HEK293 (cell line): ENCODE measurements at regions not wholly inside any gene's neighbourhood (a gene's known extent, or its start where the extent isn't known, plus 50 kb on each side); places are given as distances from the start of the nearest gene placed in this dataset.

Experiments
- BCL11B ChIP-seq: fragments of 450-650 bp; formaldehyde crosslinking; IDR thresholded peaks from 2 replicates; pipeline ENCODE4 v1.5.1; 2016; ENCODE audit warnings: low read depth, missing biosample characterization, missing genetic modification characterization
- KLF16 ChIP-seq: fragments of 450-650 bp; formaldehyde crosslinking; IDR thresholded peaks from 2 replicates; pipeline ENCODE4 v1.5.1; 2017; ENCODE audit warnings: missing biosample characterization, missing genetic modification characterization
- OSR2 ChIP-seq: fragments of 450-650 bp; formaldehyde crosslinking; IDR thresholded peaks from 2 replicates; pipeline ENCODE4 v1.5.1; 2016; ENCODE audit warnings: missing biosample characterization, missing genetic modification characterization
- PRDM1 ChIP-seq: fragments of 450-650 bp; formaldehyde crosslinking; IDR thresholded peaks from 2 replicates; pipeline ENCODE4; 2016; ENCODE audit warnings: missing biosample characterization, missing genetic modification characterization
- PRDM10 ChIP-seq: fragments of 450-650 bp; formaldehyde crosslinking; IDR thresholded peaks from 2 replicates; pipeline ENCODE4 v1.5.1; 2016; ENCODE audit warnings: missing biosample characterization, missing genetic modification characterization
- TSHZ1 ChIP-seq: fragments of 450-650 bp; formaldehyde crosslinking; IDR thresholded peaks from 2 replicates; pipeline ENCODE4 v1.5.1; 2016; ENCODE audit warnings: missing biosample characterization, missing genetic modification characterization, borderline replicate concordance
- WT1 ChIP-seq: fragments of 450-650 bp; formaldehyde crosslinking; IDR thresholded peaks from 2 replicates; pipeline ENCODE4 v1.5.1; 2016; ENCODE audit warnings: missing biosample characterization, missing genetic modification characterization
- ZBTB10 ChIP-seq: fragments of 450-650 bp; formaldehyde crosslinking; IDR thresholded peaks from 2 replicates; pipeline ENCODE4 v1.5.1; 2016; ENCODE audit warnings: missing biosample characterization, missing genetic modification characterization
- ZBTB26 ChIP-seq: fragments of 450-650 bp; formaldehyde crosslinking; optimal IDR thresholded peaks from 2 replicates; pipeline ENCODE3; 2016; ENCODE audit warnings: missing biosample characterization, mild to moderate bottlenecking, missing genetic modification characterization
- ZFP37 ChIP-seq: fragments of 450-650 bp; formaldehyde crosslinking; IDR thresholded peaks from 2 replicates; pipeline ENCODE4 v1.5.1; 2016; ENCODE audit warnings: missing biosample characterization, missing genetic modification characterization
- ZFP69B ChIP-seq: fragments of 450-650 bp; formaldehyde crosslinking; IDR thresholded peaks from 2 replicates; pipeline ENCODE4 v1.5.1; 2016; ENCODE audit warnings: missing biosample characterization, missing genetic modification characterization
- ZNF23 ChIP-seq: fragments of 450-650 bp; formaldehyde crosslinking; IDR thresholded peaks from 2 replicates; pipeline ENCODE4 v1.5.1; 2016; ENCODE audit warnings: missing biosample characterization, missing genetic modification characterization, borderline replicate concordance
- ZNF24 ChIP-seq: fragments of 450-650 bp; formaldehyde crosslinking; IDR thresholded peaks from 2 replicates; pipeline ENCODE4 v1.5.1; 2016; ENCODE audit warnings: missing biosample characterization, missing genetic modification characterization
- ZNF280C ChIP-seq: fragments of 450-650 bp; formaldehyde crosslinking; IDR thresholded peaks from 2 replicates; pipeline ENCODE4 v1.5.1; 2016; ENCODE audit warnings: missing biosample characterization, missing genetic modification characterization
- ZNF518A ChIP-seq: fragments of 450-650 bp; formaldehyde crosslinking; conservative IDR thresholded peaks from 2 replicates; pipeline ENCODE4 v1.5.1; 2016; ENCODE audit warnings: low read depth, missing biosample characterization, missing genetic modification characterization
- ZNF585B ChIP-seq: fragments of 450-650 bp; formaldehyde crosslinking; IDR thresholded peaks from 2 replicates; pipeline ENCODE4 v1.5.1; 2016; ENCODE audit warnings: missing biosample characterization, missing genetic modification characterization
- ZNF654 ChIP-seq: fragments of 450-650 bp; formaldehyde crosslinking; IDR thresholded peaks from 2 replicates; pipeline ENCODE4 v1.5.1; 2016; ENCODE audit warnings: low read depth, missing biosample characterization, missing genetic modification characterization
- ZNF747 ChIP-seq: fragments of 450-650 bp; formaldehyde crosslinking; IDR thresholded peaks from 2 replicates; pipeline ENCODE4 v1.5.1; 2016; ENCODE audit warnings: missing biosample characterization, missing genetic modification characterization
- ZXDB ChIP-seq: fragments of 450-650 bp; formaldehyde crosslinking; IDR thresholded peaks from 2 replicates; pipeline ENCODE4 v1.5.1; 2016; ENCODE audit warnings: missing biosample characterization, missing genetic modification characterization

- TF ChIP-seq ZNF654 (tag by site-specific recombination), result no peak
- no peak for TF ChIP-seq ZNF747 (tag by site-specific recombination)
- peak; percentile 72; the same call in 1 of the 2 replicates for TF ChIP-seq TSHZ1 (tag by site-specific recombination)
- TF ChIP-seq ZBTB26, result no peak
- 0 out of 2 replicates have a peak, but pooled peaks have one; percentile 46 for TF ChIP-seq ZNF518A (tag by site-specific recombination)
- TF ChIP-seq WT1, result peak; percentile 92
- no peak for TF ChIP-seq ZFP37 (tag by site-specific recombination)
- peak; percentile 87; the same call in 1 of the 2 replicates for TF ChIP-seq PRDM10 (tag by site-specific recombination)
- peak; percentile 93 for TF ChIP-seq ZXDB (tag by site-specific recombination)
- peak; percentile 89 for TF ChIP-seq OSR2 (tag by site-specific recombination)
- no peak for TF ChIP-seq ZNF585B (tag by site-specific recombination)
- TF ChIP-seq ZNF280C (tag by site-specific recombination), result no peak
- no peak; the same call in 1 of the 2 replicates for TF ChIP-seq KLF16 (tag by site-specific recombination)
- TF ChIP-seq PRDM1 (tag by site-specific recombination), result no peak
- no peak for TF ChIP-seq ZFP69B (tag by site-specific recombination)
- TF ChIP-seq ZNF24, result 0 out of 2 replicates have a peak, but pooled peaks have one; percentile 61
- TF ChIP-seq BCL11B (tag by site-specific recombination), result no peak
- TF ChIP-seq ZNF23 (tag by site-specific recombination), result no peak
- TF ChIP-seq ZBTB10 (tag by site-specific recombination), result no peak
These were observed 376.6 kb downstream of the HRH4 start (continued) for GRCh38 chr18:24837066-24837465.
